Large intestine (tissue), 3 donors: ENCODE measurements at regions not wholly inside any gene's neighbourhood (a gene's known extent, or its start where the extent isn't known, plus 50 kb on each side); places are given as distances from the start of the nearest gene placed in this dataset.

Source experiments
- DNase-seq, 2 donors: peaks; one replicate each; pipeline versions ENCODE4 v3.0.0 to v3.0.0-alpha.2; 2013
- H3K27ac ChIP-seq: one replicate; pipeline ENCODE4 v1.5.1; 2013; ENCODE audit warnings: low read length
- H3K27me3 ChIP-seq: 2 replicates; pipeline ENCODE4 v1.6.1; 2013; ENCODE audit warnings: low read length; ENCODE audit not compliant: control insufficient read depth, insufficient read depth
- H3K36me3 ChIP-seq: 2 replicates; pipeline ENCODE4 v1.6.1; 2013; ENCODE audit warnings: low read length; ENCODE audit not compliant: control insufficient read depth, insufficient read depth
- H3K4me1 ChIP-seq: one replicate; pipeline ENCODE4 v1.6.1; 2013; ENCODE audit warnings: low read length; ENCODE audit not compliant: control insufficient read depth, insufficient read depth
- H3K4me3 ChIP-seq: one replicate; pipeline ENCODE4 v1.5.1; 2013; ENCODE audit warnings: low read length
- H3K9me3 ChIP-seq: one replicate; pipeline ENCODE4 v1.6.1; 2013; ENCODE audit warnings: mild to moderate bottlenecking, low read depth, low read length, moderate library complexity; ENCODE audit not compliant: control insufficient read depth
- WGBS: methylation state at CpG from one replicate; pipeline ENCODE4 v1.1.5; 2013; ENCODE audit warnings: low lambda C conversion rate; ENCODE audit not compliant: insufficient coverage; 5-methylcytosine and 5-hydroxymethylcytosine counted together

GRCh38 chr6:144718431-144718830 lies 433.3 kb downstream of the UTRN start:
- Histone ChIP-seq H3K36me3 (peaks cover 2% of the 10 kb centered on the region), H3K27ac (no peak overlapping the region), H3K9me3 (no peaks in the 10 kb centered on the region), H3K27me3 (no peaks in the 10 kb centered on the region), H3K4me1 (no peaks in the 10 kb centered on the region), H3K4me3 (no peak overlapping the region)
- no CpG with 5 or more reads among the region's 2 CpGs for WGBS
- no peak for DNase-seq

DNA sequence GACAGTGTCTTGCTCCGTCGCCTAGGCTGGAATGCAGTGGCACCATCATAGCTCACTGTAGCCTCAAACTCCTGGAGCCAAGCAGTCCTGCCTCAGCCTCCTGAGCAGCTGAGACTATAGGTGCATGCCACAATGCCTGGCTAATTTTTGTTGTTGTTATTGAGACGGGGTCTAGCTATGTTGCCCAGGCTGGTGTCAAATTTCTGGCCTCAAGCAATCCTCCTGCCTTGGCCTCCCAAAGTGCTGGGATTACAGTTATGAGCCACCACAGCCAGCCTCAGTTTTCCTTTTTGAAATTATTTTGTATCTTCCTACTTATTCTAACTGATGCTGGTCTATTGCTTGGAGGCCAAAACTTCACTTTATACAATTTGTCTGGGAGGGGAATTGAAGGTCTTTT lies 436.1 kb downstream of the UTRN start:
- WGBS = no CpG with 5 or more reads among the region's 3 CpGs
- no peak overlapping the region for H3K27ac ChIP-seq
- no peaks in the 10 kb centered on the region for H3K4me1 ChIP-seq
- DNase-seq = no peak
- no peaks in the 10 kb centered on the region for H3K27me3 ChIP-seq
- H3K4me3 ChIP-seq = no peak overlapping the region
- H3K9me3 ChIP-seq = no peaks in the 10 kb centered on the region
- peaks cover 2% of the 10 kb centered on the region for H3K36me3 ChIP-seq

- Histone ChIP-seq H3K4me3 (no peak overlapping the region), H3K36me3 (peaks cover 2% of the 10 kb centered on the region), H3K9me3 (no peaks in the 10 kb centered on the region), H3K27me3 (no peaks in the 10 kb centered on the region), H3K27ac (no peak overlapping the region), H3K4me1 (no peaks in the 10 kb centered on the region)
- WGBS = 100% methylated on average over 2 of the region's 3 CpGs
- DNase-seq = no peak
Measured at GRCh38 chr6:144722154-144722737, 437.1 kb downstream of the UTRN start.

GRCh38 chr6:144722925-144723324 lies 437.8 kb downstream of the UTRN start:
- no peak overlapping the region for H3K27ac ChIP-seq

DNA sequence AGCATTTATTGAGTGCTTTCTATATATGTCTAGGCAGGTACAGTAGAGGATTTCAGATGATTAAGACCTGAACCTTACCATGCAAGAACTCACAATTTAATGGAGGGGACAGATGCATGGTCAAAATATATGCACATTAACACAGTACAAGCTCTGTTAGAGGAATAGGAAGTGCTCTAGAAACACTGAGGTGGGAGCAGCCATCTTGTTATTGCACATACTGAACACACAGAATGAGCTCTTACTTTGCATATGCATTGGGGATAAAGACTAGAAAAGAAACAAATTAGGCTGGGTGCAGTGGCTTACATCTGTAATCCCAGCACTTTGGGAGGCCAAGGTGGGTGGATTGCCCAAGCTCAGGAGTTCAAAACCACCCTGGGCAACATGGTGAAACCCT lies 438.3 kb downstream of the UTRN start:
- no peak overlapping the region for H3K27ac ChIP-seq

More at GRCh38 chr6:144722925-144723324, 437.8 kb downstream of the UTRN start:
- Histone ChIP-seq H3K36me3 (peaks cover 2% of the 10 kb centered on the region), H3K4me1 (no peaks in the 10 kb centered on the region), H3K4me3 (no peak overlapping the region), H3K27me3 (no peaks in the 10 kb centered on the region), H3K9me3 (no peaks in the 10 kb centered on the region)
- DNase-seq = no peak

DNA sequence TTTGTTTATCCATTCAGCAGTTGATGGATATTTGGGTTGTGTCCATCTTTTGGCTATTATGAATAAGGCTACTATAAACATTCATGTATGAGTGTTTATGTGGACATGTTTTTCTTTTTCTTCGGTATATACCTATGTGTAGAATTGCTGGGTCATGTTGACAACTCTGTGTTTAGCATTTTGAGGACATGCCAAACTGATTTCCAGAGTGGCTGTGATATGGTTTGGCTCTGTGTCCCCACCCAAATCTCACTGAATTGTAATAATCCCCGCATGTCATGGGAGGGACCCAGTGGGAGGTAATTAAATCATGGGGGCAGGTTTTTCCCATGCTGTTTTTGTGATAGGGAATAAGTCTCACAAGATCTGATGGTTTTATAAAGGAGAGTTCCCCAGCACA lies 439.7 kb downstream of the UTRN start:
- Histone ChIP-seq H3K36me3 (peaks cover 2% of the 10 kb centered on the region), H3K27ac (no peak overlapping the region), H3K9me3 (no peaks in the 10 kb centered on the region), H3K4me1 (peaks cover 3% of the 10 kb centered on the region), H3K4me3 (no peak overlapping the region), H3K27me3 (no peaks in the 10 kb centered on the region)
- DNase-seq = no peak
- WGBS = no CpG with 5 or more reads among the region's 2 CpGs

More for the DNA sequence above, 438.3 kb downstream of the UTRN start:
- H3K36me3 ChIP-seq = peaks cover 2% of the 10 kb centered on the region
- H3K27me3 ChIP-seq = no peaks in the 10 kb centered on the region
- no peaks in the 10 kb centered on the region for H3K9me3 ChIP-seq
- H3K4me3 ChIP-seq = no peak overlapping the region
- no peaks in the 10 kb centered on the region for H3K4me1 ChIP-seq
- DNase-seq = no peak

DNA sequence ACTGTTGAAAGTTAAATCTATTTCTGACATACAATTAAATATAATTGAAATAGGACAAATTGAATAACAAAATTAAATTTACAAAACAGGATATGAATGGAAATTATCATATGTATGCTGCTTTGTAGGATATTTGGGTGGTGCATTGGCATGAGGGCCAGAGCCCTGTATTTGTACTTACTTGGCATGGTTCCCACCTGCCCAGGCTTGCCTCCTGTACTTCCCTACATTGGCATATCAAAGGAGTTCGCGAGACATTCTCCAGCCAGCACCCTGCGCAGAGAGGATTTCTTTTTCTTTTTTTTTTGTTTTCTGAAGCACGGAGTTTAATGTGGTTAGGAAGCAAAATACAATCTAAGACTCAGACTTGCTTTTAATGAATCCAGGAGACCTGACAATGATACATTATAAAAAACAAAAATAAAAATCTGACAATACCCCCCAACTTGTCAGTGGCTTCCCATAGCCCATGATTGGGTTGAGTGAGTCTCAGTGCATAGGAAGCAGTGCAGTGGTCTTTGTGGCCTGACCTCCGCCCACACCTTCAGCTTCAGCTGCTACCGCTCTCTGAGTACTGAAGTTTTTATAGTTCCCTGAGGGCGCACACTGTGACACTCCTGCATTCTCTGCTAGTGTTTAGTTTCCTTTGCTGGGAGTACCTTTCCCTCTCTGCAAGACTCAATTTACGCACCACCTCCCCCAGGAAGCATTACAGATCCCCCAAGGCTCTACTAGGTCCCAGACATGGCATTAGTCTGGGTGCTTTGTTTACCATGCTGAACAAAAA lies 440.8 kb downstream of the UTRN start:
- Histone ChIP-seq H3K4me3 (no peak overlapping the region), H3K27ac (no peak overlapping the region), H3K36me3 (peaks cover 2% of the 10 kb centered on the region), H3K9me3 (no peaks in the 10 kb centered on the region), H3K27me3 (no peaks in the 10 kb centered on the region), H3K4me1 (peaks cover 3% of the 10 kb centered on the region)
- DNase-seq = no peak
- WGBS = 100% methylated on average over 2 of the region's 8 CpGs

DNA sequence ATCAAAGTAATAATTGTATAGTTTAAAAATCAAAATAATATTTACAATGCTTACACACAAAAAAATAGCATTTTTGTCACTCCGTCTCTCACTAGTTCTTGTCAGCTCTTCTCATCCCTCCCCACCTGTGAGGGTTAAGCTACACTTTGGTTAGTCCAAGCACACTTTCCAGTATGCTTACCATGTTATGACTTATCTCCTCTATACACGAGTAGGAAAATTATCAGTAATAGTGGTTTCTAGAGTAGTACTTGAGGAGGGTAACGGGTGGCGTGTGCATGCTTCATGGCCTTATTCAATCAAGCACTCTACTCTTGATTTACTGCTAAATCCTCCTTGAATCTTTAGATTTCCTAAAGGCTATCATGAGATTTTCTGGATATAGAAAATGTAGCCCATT lies 443.7 kb downstream of the UTRN start:
- Histone ChIP-seq H3K27ac (no peak overlapping the region), H3K27me3 (no peaks in the 10 kb centered on the region), H3K4me3 (no peak overlapping the region), H3K9me3 (no peaks in the 10 kb centered on the region), H3K4me1 (peaks cover 3% of the 10 kb centered on the region), H3K36me3 (peaks cover 14% of the 10 kb centered on the region)
- no peak for DNase-seq
- 100% methylated on average over 1 of the region's 4 CpGs for WGBS

DNA sequence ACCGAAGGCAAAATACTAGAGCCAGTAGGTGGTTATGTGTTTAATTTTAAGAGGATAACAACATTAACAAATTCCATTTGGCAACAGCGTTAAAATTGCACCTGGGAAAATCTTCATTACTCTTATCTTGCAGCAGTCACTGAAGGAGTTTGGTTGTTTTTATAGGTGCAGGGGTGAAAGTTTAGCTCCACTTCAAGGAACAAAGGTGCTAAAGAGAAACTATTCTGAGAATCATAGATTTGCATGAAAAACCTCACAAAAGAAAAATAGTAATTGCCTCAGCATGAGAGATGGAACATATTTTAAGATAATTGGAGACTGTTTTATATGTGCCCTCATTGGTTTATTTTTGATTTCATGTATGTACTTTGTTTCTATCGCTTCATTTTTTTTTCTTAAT lies 444.4 kb downstream of the UTRN start:
- H3K4me1 ChIP-seq = peaks cover 3% of the 10 kb centered on the region
- no peak overlapping the region for H3K27ac ChIP-seq
- peak in 1 of 2 donors; percentile 29 for DNase-seq
- H3K36me3 ChIP-seq = peaks cover 17% of the 10 kb centered on the region
- 90% methylated on average over 2 of the region's 3 CpGs for WGBS
- no peaks in the 10 kb centered on the region for H3K9me3 ChIP-seq
- H3K4me3 ChIP-seq = no peak overlapping the region
- H3K27me3 ChIP-seq = no peaks in the 10 kb centered on the region

DNA sequence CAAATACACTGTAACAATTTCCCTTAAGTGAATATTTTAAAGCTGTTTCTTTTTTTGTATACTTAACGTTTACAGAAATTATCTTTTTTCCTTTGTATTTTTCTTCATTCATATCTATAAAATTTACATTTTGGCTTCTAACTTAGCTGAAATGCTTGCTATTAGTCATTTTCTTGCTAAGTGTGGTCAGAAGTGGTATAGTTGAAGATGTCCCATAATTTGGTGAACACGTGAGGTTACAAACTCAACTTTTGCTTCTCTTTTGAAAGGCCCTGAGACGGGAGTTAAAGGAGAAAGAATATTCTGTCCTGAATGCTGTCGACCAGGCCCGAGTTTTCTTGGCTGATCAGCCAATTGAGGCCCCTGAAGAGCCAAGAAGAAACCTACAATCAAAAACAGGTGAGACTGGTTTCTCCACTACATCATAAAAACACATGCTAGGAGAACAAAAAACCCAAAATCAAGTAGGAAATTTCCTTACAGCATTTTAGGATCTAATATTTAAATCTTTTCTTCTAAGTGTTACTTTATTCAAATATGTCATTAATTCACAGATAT lies 445.0 kb downstream of the UTRN start:
- Histone ChIP-seq H3K9me3 (no peaks in the 10 kb centered on the region), H3K36me3 (peaks cover 18% of the 10 kb centered on the region), H3K27me3 (no peaks in the 10 kb centered on the region), H3K4me3 (no peak overlapping the region), H3K27ac (no peak overlapping the region), H3K4me1 (peaks cover 3% of the 10 kb centered on the region)
- no peak for DNase-seq
- WGBS = 87% methylated on average over 1 of the region's 5 CpGs

DNA sequence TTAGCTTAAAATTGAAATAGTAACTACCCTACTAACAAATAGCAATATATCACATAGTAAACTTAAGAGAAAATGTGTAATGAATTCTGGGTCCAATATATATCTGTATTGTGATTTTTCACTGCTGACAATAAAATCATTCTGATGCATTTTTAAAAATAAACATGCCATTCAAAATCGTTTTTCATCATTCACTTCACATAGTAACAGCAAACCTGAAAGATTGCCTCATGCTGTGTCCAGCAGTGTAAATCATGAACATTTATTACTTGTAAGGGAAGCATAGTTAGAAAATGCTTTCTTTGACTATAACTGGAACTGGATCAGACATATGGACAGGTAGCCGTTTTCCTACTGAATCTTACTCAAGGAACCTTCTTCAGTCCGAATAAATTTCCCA lies 446.1 kb downstream of the UTRN start:
- no CpG with 5 or more reads among the region's 3 CpGs for WGBS
- H3K4me1 ChIP-seq = peaks cover 3% of the 10 kb centered on the region
- H3K9me3 ChIP-seq = no peaks in the 10 kb centered on the region
- H3K4me3 ChIP-seq = no peak overlapping the region
- no peak for DNase-seq
- no peak overlapping the region for H3K27ac ChIP-seq
- peaks cover 18% of the 10 kb centered on the region for H3K36me3 ChIP-seq
- no peaks in the 10 kb centered on the region for H3K27me3 ChIP-seq
